IPS-18c (cell line): ENCODE measurements at regions not wholly inside any gene's neighbourhood (a gene's known extent, or its start where the extent isn't known, plus 50 kb on each side); places are given as distances from the start of the nearest gene placed in this dataset.
"Not testable (repeated sequence)": the region's sequence is repeated elsewhere in the genome, so short reads cannot be mapped to it uniquely, and the experiment has no call there.

Source experiments
- H3K4me3 ChIP-seq: 2 replicates; pipeline ENCODE4 v1.7.0; 2013; ENCODE audit warnings: low read depth, mild to moderate bottlenecking, low read length, moderate library complexity; ENCODE audit not compliant: insufficient read depth
- H3K9me3 ChIP-seq: one replicate; pipeline ENCODE4 v1.6.1; 2013; ENCODE audit warnings: mild to moderate bottlenecking, low read length, moderate library complexity; ENCODE audit not compliant: control insufficient read depth, insufficient read depth

- H3K4me3 ChIP-seq, H3K9me3 ChIP-seq: not testable (repeated sequence)
Measured at GRCh38 chr2:95754819-95755563, 163.2 kb downstream of the TRIM43 start.

- H3K9me3 ChIP-seq, H3K4me3 ChIP-seq: not testable (repeated sequence)
Measured at GRCh38 chr2:95755956-95756669, 164.3 kb downstream of the TRIM43 start.

- Histone ChIP-seq H3K4me3 (no peak overlapping the region), H3K9me3 (no peaks in the 10 kb centered on the region)
Measured at GRCh38 chr2:95757988-95758387, 166.2 kb downstream of the TRIM43 start.

GRCh38 chr2:95759481-95760246, 167.9 kb downstream of the TRIM43 start:
- Histone ChIP-seq H3K4me3 (no peak overlapping the region), H3K9me3 (no peaks in the 10 kb centered on the region)

GRCh38 chr2:95760806-95761525, 169.2 kb downstream of the TRIM43 start:
- Histone ChIP-seq H3K4me3 (no peak overlapping the region), H3K9me3 (no peaks in the 10 kb centered on the region)

- Histone ChIP-seq H3K4me3 (no peak overlapping the region), H3K9me3 (no peaks in the 10 kb centered on the region)
Measured at GRCh38 chr2:95761556-95761955, 169.8 kb downstream of the TRIM43 start.

GRCh38 chr2:95762023-95763021, 170.5 kb downstream of the TRIM43 start:
- H3K4me3 ChIP-seq, H3K9me3 ChIP-seq: not testable (repeated sequence)

- not testable (repeated sequence) for H3K9me3 ChIP-seq, H3K4me3 ChIP-seq
Measured at GRCh38 chr2:95763074-95763473, 171.3 kb downstream of the TRIM43 start.

- not testable (repeated sequence) for H3K9me3 ChIP-seq, H3K4me3 ChIP-seq
Measured at GRCh38 chr2:95764966-95765365, 173.2 kb downstream of the TRIM43 start.

- not testable (repeated sequence) for H3K4me3 ChIP-seq, H3K9me3 ChIP-seq
Measured at GRCh38 chr2:95765925-95766910, 174.4 kb downstream of the TRIM43 start.

GRCh38 chr2:95767531-95767930, 175.7 kb downstream of the TRIM43 start:
- not testable (repeated sequence) for H3K9me3 ChIP-seq, H3K4me3 ChIP-seq

- not testable (repeated sequence) for H3K9me3 ChIP-seq, H3K4me3 ChIP-seq
Measured at GRCh38 chr2:95767950-95768349, 176.1 kb downstream of the TRIM43 start.

GRCh38 chr2:95769256-95769655, 177.5 kb downstream of the TRIM43 start:
- H3K4me3 ChIP-seq, H3K9me3 ChIP-seq: not testable (repeated sequence)

GRCh38 chr2:95770726-95771125, 178.9 kb downstream of the TRIM43 start:
- H3K9me3 ChIP-seq, H3K4me3 ChIP-seq: not testable (repeated sequence)
